ENCODE measurements at regions not wholly inside any gene's neighbourhood (a gene's known extent, or its start where the extent isn't known, plus 50 kb on each side); places are given as distances from the start of the nearest gene placed in this dataset.

- H3K27ac ChIP-seq, result peak overlapping the region; percentile 42; the same call in 1 of the 2 replicates
- TF ChIP-seq, protein P1, sequence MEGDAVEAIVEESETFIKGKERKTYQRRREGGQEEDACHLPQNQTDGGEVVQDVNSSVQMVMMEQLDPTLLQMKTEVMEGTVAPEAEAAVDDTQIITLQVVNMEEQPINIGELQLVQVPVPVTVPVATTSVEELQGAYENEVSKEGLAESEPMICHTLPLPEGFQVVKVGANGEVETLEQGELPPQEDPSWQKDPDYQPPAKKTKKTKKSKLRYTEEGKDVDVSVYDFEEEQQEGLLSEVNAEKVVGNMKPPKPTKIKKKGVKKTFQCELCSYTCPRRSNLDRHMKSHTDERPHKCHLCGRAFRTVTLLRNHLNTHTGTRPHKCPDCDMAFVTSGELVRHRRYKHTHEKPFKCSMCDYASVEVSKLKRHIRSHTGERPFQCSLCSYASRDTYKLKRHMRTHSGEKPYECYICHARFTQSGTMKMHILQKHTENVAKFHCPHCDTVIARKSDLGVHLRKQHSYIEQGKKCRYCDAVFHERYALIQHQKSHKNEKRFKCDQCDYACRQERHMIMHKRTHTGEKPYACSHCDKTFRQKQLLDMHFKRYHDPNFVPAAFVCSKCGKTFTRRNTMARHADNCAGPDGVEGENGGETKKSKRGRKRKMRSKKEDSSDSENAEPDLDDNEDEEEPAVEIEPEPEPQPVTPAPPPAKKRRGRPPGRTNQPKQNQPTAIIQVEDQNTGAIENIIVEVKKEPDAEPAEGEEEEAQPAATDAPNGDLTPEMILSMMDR (conservative IDR thresholded peaks at IDR 0.05), result no peak
- TF ChIP-seq ZFX (IDR thresholded peaks at IDR 0.05), result no peak
These were observed 514.1 kb downstream of the MED13L start for GRCh38 chr12:115763376-115763775.

- peak overlapping the region; percentile 25; the same call in 1 of the 2 replicates for H3K27ac ChIP-seq
- TF ChIP-seq, protein P1 (conservative IDR thresholded peaks at IDR 0.05), result no peak
- no peak for TF ChIP-seq ZFX (IDR thresholded peaks at IDR 0.05)
These were observed 514.6 kb downstream of the MED13L start for GRCh38 chr12:115762936-115763335.

- H3K27ac ChIP-seq, result peak overlapping the region; percentile 98; the same call in 1 of the 2 replicates
- TF ChIP-seq, protein P1 (conservative IDR thresholded peaks at IDR 0.05), result no peak
- TF ChIP-seq ZFX (IDR thresholded peaks at IDR 0.05), result no peak
These were observed 515.7 kb downstream of the MED13L start for GRCh38 chr12:115761784-115762183.

GRCh38 chr12:115760231-115760630, 517.3 kb downstream of the MED13L start:
- TF ChIP-seq ZFX (IDR thresholded peaks at IDR 0.05), result no peak
- TF ChIP-seq, protein P1 (conservative IDR thresholded peaks at IDR 0.05), result no peak
- H3K27ac ChIP-seq, result peak overlapping the region; percentile 98; the same call in 1 of the 2 replicates

- peak overlapping the region; percentile 98; the same call in 1 of the 2 replicates for H3K27ac ChIP-seq
- TF ChIP-seq, protein P1 (conservative IDR thresholded peaks at IDR 0.05), result no peak
- no peak for TF ChIP-seq ZFX (IDR thresholded peaks at IDR 0.05)
These were observed 518.4 kb downstream of the MED13L start for GRCh38 chr12:115758877-115759620.

DNA sequence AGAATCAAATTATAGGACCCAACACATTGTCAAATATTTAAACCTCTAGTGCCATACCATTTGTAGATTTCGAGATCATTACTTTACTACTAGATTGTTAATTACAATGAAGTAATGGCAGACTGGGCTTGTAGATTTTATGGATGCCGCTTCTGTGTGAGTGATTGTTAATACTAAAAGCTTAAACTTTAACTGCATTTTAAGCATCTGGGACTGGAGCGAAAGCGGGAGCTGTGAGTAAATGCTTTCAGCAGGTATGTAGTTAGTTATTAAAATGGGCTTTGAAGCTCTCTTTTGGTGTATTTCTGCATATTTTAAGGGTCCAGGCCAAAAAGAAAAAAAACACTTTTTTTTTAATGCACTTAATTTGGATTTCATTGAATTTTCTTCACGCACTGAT, 519.3 kb downstream of the MED13L start:
- no peak overlapping the region for H3K27ac ChIP-seq
- TF ChIP-seq, protein P1 (conservative IDR thresholded peaks at IDR 0.05), result no peak
- TF ChIP-seq ZFX (IDR thresholded peaks at IDR 0.05), result no peak

- H3K27ac ChIP-seq, result no peak overlapping the region
- no peak for TF ChIP-seq ZFX (IDR thresholded peaks at IDR 0.05)
- TF ChIP-seq, protein P1 (conservative IDR thresholded peaks at IDR 0.05), result no peak
These were observed 520.7 kb downstream of the MED13L start for GRCh38 chr12:115756804-115757203.

All from C4-2B (cell line).